ENCODE measurements at regions not wholly inside any gene's neighbourhood (a gene's known extent, or its start where the extent isn't known, plus 50 kb on each side); places are given as distances from the start of the nearest gene placed in this dataset.
"Not testable (repeated sequence)": the region's sequence is repeated elsewhere in the genome, so short reads cannot be mapped to it uniquely, and the experiment has no call there.

DNA sequence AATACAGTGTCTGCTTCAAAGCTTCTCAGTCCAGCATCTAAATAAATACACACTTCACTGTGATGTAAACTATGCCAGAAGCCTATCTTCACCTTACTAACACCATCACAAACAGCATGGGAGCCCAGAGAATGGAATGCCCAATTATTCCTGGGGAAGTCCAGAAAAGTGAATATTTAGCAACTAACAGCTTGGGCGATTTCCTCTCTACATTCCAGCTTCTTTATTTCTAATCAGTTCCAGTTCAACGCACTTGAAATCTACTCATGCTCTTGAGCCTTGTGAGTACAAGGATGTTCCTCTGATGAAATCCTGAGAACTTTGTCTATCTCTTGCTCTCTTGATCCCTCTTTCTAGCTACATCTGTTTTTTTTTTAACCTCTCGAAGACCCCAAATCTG is 100.4 kb upstream of the C9orf72 start:
- no peak for DNase-seq

DNA sequence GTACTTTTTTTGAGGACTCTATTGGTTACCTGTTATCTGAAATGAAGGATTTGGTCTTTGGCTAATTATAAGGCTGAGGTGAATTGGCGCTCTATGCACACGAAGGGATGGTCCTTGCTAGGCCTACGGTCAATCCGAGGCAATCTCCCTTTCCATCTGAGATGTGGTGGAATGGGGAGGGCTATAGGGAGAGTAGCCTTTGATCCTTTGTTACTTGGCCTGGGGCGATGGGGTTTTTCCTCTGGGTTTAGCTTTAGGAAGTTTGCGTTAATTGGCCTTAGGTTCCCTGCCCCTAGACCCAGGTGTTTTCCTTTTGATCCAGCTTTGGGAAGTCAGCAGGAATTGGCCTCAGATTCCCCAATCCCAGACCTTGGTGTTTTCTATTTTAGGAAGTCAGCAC is 102.1 kb upstream of the C9orf72 start:
- DNase-seq = no peak

- no peak for DNase-seq
Observed at GRCh38 chr9:27676827-27677226, 103.5 kb upstream of the C9orf72 start.

DNA sequence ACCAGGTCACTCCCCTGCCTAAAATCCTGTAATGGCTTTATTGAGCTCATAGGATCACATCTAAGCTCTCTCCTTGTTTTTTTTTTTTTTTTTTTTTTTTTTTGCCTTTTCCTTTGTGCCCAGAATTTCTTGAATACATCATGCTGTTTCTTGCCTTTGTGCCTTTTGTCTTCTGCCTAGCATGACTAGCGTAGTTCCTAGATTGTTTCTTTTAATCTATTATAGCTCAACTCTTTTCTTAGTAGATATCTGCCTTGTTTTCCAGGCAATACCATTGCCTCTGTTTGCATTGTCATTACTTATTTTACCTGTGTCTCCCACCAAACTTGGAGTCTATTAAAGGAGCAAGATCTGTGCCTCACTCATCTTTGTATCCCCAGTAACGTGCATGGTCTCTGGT is 106.1 kb upstream of the C9orf72 start:
- no peak for DNase-seq

DNA sequence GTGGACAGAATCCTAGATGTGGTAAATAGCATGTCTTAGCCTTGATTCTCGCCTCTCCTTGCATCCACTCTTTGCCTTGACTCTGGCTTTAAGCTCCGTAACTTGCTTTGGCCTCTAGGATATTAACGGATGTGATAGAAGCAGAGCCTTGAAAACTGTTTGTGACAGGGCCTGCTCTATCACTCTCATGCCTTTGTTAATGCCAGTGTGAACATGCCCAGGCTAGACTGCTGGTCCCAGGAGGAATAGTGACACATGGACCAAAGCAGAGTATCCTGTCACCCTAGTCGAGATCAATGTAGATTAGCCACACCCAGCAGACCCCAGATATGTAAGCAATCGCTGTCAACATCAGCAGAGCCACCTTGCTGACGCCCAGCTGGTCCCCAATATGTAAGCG is 109.9 kb upstream of the C9orf72 start:
- DNase-seq = no peak

GRCh38 chr9:27688954-27689353 is 115.7 kb upstream of the C9orf72 start:
- no peak for DNase-seq

DNA sequence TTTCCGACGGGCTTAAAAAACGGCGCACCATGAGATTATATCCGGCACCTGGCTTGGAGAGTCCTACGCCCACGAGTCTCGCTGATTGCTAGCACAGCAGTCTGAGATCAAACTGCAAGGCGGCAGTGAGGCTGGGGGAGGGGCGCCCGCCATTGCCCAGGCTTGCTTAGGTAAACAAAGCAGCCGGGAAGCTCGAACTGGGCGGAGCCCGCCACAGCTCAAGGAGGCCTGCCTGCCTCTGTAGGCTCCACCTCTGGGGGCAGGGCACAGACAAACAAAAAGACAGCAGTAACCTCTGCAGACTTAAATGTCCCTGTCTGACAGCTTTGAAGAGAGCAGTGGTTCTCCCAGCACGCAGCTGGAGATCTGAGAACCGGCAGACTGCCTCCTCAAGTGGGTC is 117.5 kb upstream of the C9orf72 start:
- not testable (repeated sequence) for DNase-seq

GRCh38 chr9:27699621-27700020 is 126.3 kb upstream of the C9orf72 start:
- no peak for DNase-seq

- DNase-seq = no peak
Observed at GRCh38 chr9:27701016-27701415, 127.7 kb upstream of the C9orf72 start.

DNA sequence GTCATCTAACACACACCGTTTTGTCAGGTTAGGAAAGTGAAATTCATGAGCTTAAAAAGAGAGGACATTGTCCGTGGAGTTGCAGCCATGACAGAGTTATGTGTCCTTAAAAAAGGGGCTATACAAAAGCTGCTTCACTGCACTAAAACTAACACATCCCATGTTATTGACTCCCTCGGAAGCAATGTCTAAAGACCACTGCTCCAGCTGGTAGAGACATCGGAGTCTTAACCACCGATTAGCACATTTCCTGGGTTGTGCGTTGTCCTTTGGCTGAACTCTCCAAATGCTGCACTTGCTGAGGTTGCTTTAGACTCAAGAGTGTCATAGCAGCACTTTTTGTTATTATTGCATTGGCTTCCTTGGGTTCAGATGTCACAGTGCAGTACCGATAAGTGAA is 128.3 kb upstream of the C9orf72 start:
- no peak for DNase-seq

- DNase-seq = no peak
Observed at GRCh38 chr9:27703216-27703980, 130.1 kb upstream of the C9orf72 start.

DNA sequence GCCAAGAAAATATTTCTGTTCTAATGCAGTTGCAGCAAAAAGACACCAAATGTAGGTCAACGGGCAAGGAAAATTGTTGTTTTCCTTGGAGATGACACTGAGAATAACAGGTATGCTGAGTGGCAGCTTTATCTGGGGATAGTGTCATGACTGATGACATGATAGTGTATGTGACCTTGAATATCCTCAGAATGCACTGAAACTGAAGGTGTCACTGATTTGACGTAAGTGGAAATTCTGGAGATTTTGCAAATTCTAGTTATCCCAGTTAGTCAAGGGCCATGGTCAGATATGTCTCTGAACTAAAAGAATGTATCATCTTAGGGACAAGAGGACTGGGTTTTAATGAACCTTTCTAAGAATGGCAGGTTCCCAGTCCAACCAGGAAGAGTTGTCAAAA is 138.0 kb upstream of the C9orf72 start:
- DNase-seq = no peak

DNA sequence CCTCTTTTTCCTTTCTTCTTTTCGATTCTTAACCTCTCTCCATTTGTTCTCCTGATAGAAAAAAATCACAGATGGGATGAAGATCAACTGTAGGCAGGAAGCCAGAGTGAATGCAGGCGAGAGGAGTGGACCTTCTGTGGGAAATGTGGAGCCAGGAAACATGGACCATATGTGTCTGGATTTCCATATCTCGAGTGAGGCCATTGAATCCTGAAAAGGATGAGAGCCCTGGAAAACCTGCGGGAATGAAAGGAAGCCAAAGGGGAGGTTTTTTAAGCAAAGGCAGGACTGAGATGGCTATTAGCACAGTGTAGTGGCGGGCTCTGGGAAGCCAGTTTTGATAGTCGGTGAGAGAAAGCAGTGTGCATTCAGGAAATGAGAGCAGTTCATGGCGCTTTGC is 139.5 kb upstream of the C9orf72 start:
- DNase-seq = no peak

DNA sequence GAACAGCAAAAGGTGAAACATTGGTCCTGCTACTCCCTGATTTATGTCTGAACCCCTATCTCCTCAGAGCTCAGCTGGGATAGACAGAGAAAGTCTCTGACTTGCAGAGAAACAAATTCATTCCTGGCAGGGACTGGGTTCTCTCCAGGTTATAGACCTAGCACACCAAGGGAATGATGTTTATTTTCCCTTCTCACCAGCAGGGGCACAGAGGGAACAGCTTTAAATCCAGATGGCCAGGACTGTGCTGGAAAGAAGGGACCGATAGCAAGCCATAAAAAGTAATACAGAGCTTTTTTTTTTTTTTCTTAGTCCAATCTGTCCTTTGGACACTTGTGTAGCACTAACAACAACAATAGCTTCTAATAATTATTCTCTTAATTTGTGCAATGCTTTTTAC is 141.1 kb upstream of the C9orf72 start:
- DNase-seq = no peak

GRCh38 chr9:27715651-27716050 is 142.4 kb upstream of the C9orf72 start:
- no peak for DNase-seq

DNA sequence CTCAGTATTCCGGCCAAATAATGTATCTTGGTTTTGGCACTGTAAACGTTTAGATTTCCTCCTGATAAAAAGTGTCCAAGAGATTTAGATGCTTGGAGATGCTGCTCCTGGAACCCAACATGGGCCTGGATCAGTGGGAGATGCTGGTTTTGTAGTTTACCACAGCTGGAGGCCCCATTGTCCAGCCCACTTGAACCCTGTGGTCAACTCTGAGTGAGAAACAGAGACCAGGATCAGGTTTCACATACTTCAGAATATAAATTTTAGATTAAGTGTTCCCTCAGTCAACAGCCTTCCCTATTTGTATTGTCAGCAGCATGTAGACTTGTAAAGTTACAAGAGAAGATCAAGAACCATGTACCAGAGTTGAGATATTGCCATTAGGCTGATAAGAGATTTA is 144.7 kb upstream of the C9orf72 start:
- DNase-seq = no peak

- no peak for DNase-seq
Observed at GRCh38 chr9:27719711-27720110, 146.4 kb upstream of the C9orf72 start.

DNA sequence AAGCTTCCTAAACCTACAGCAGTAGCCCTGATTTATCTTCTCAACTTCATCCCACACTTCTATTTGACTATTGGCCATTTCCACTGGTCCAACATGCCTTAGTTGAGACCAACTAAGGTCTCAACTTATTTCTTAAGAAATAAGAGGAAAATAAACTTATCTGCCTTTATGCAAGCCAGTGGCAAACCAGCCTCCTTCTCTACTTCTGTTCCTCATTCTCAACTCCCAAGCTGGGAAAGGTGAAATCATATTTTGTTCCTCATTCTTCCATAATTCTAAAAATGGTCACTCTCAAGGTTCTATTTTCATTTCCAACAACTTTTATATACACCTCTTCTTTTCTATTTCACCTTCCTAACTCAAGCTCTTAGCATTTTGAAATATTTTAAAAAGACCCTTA is 149.6 kb upstream of the C9orf72 start:
- DNase-seq = no peak

DNA sequence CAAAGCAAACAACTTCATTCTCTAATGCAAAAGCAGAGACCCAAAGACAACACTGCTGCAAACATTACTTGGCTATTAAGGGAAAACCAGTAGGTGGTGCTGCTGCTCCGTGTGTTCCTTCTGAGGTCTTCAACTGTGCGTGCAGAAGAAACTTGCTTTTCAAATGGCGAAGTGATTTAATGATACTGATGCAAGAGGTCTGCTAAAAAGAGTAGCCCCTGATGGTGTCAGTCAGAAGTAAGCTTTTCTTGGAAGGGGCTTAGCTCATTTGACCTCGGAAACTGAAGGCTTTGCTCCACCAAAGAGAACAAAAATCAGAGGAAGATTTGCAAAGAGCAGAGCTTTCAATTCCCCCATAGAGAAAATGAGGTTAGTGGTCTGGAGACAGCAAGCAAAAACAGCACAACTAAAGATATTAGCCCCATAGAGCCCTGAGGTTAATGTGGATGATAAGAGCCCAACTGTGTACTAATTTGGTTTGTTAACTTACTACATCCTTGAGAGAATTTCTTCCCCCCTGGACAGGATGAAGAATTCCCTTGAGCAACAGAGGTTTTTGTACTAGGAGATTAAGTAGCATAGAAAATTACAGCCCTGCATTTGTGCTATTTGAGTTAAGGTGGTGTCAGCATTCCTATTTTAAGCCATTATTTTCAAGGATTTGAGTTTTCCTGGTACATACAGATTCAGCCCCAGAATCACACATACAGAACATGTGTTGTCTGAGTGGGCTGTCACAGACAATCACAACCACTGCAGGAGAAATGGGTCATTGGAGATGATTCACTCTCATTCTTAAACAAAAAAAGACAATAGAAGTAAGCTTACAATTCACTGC is 153.2 kb upstream of the C9orf72 start:
- DNase-seq = peak; percentile 45

GRCh38 chr9:27732494-27732893 is 159.2 kb upstream of the C9orf72 start:
- DNase-seq = no peak

DNA sequence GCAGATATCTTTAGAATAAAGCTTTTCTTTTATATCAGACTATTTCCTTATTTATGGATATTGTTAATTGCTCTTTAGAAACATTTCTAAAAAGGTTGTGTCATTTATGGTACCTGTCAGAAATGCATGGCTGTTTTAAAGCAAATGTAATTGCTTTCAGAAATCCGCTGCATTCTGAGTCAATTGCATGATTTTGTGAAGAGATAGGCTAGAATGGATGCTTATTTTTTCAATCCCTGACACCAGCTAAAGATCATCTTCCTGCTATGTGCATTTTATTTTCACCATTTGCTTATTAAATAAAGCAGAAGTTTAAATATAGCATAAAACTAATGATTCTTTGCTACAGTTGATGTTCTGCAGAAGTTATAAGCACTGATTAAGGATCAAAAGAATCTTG is 170.2 kb upstream of the C9orf72 start:
- DNase-seq = no peak

DNA sequence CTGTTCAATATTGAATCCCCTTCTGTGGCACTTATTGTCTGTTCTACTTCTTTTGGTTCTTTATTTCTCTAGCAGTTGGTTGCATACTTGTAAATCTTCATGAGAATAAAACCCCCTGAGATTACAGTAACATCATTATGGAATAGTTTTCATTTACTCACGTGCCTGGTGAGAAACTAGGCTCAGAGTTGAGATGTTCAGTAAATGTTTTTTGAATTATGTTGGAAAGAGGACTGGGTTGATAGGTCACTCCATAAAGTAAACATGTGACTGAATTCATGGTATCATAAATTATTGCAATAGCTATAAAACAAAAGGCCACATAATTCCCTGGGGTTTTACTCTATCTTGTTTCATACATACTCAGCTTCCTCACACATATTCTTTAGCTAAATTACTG is 174.2 kb upstream of the C9orf72 start:
- DNase-seq = no peak

DNA sequence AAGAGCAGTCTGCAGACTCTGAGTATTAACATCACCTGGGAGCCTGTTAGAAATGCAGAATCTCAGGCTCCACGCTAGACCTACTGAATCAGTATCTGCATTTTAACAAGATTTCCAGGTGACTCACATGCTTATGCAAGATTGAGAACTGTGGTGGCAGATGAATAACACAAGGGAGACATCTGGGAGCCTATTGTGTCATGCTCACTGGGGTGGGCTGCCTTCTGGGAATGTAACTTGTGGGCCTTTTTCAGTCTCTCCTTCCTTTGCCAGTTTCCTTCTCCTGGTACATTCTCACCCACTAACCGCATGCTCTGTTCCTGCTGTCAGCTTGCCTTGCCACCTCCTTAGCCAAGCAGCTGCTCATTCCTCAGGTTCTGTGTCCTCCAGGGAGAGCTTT is 176.6 kb upstream of the C9orf72 start:
- DNase-seq = no peak

DNA sequence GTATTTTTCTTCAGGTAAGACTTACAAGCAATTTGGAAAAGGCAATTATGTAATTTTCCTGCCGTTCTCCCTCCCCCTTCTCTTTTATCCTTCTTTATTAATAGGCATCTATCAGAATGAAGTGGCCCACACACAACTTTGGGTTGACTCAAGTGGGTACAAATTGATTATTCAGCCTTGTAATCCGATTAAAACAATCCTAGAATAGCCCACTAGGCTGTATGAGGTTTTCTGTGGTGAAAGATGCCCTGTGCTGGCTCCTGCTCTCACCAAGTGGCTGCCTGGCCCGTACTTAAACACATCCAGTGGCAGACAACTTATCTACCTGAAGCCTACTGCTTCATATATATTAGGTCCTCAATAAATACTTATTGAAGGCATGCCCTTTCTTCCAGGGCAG is 177.3 kb upstream of the C9orf72 start:
- no peak for DNase-seq

- DNase-seq = no peak
Observed at GRCh38 chr9:27752069-27752468, 178.8 kb upstream of the C9orf72 start.
